Stomach (tissue), 8 donors: ENCODE measurements at regions not wholly inside any gene's neighbourhood (a gene's known extent, or its start where the extent isn't known, plus 50 kb on each side); places are given as distances from the start of the nearest gene placed in this dataset.
A peak's percentile ranks its signal among the peaks of the same experiment; 100 is the strongest.

Experiments
- DNase-seq, 2 donors: peaks; one replicate each; pipeline versions ENCODE4 v3.0.0 to v3.0.0-alpha.2; 2013 to 2019
- H3K27ac ChIP-seq, 5 donors: fragments of 200-600 bp in 4 of 5; sonication (generic) in 4 of 5; one replicate each; pipeline ENCODE4 v1.5.1; 2013 to 2019; ENCODE audit warnings: mild to moderate bottlenecking in 1 of 5, moderate library complexity in 1 of 5
- H3K27me3 ChIP-seq, 3 donors: fragments of 200-600 bp; sonication (generic); one replicate each; pipeline ENCODE4 v1.5.1; 2017 to 2019; ENCODE audit warnings: mixed run types in 1 of 3
- H3K36me3 ChIP-seq, 4 donors: fragments of 200-600 bp; sonication (generic); 1 replicate in 3 of 4; 2 replicates in 1 of 4; pipeline ENCODE4 v1.5.1; 2016 to 2019
- H3K4me1 ChIP-seq, 4 donors: fragments of 200-600 bp; sonication (generic); one replicate each; pipeline ENCODE4 v1.5.1; 2016 to 2019
- H3K4me3 ChIP-seq, 4 donors: fragments of 200-600 bp; sonication (generic) in 3 of 4; one replicate each; pipeline ENCODE4 v1.5.1; 2016 to 2019; ENCODE audit warnings: mild to moderate bottlenecking in 1 of 4
- H3K9me3 ChIP-seq, 4 donors: fragments of 200-600 bp; sonication (generic); one replicate each; pipeline ENCODE4 v1.5.1; 2016 to 2019
- CTCF ChIP-seq, 7 experiments: fragments of 450-650 bp in 4 of 7; fragments of 200-600 bp in 3 of 7; sonication (generic) in 3 of 7; IDR thresholded peaks; one replicate each; pipeline ENCODE4 v1.5.1; 2016 to 2019; ENCODE audit warnings: antibody characterized with exemption in 7 of 7, control low read depth in 2 of 7, mild to moderate bottlenecking in 1 of 7
- EP300 ChIP-seq: sonication (generic); formaldehyde crosslinking; IDR thresholded peaks from one replicate; pipeline ENCODE4 v1.6.1; 2017; ENCODE audit warnings: antibody characterized with exemption
- POLR2A ChIP-seq, 4 donors: fragments of 450-650 bp; IDR thresholded peaks; one replicate each; pipeline ENCODE4 v1.6.1; 2016; ENCODE audit warnings: antibody characterized with exemption in 4 of 4, control low read depth in 2 of 4, mild to moderate bottlenecking in 1 of 4, moderate library complexity in 1 of 4
- POLR2AphosphoS5 ChIP-seq, 3 donors: sonication (generic); formaldehyde crosslinking; IDR thresholded peaks; one replicate each; pipeline ENCODE4 v1.6.1; 2016; ENCODE audit warnings: antibody characterized with exemption in 3 of 3
- WGBS, 5 donors: extraction: QIAGEN DNeasy Blood & Tissue Kit in 3 of 5; methylation state at CpG; one replicate each; pipeline versions ENCODE4 v1.1.5 to v1.1.7; 2013 to 2018; 5-methylcytosine and 5-hydroxymethylcytosine counted together
- intact Hi-C: fragments of 100-400 bp; cut with DNase I; formaldehyde crosslinking; loops from one replicate; pipeline ENCODE4 v1.15.1; 2023; ENCODE audit warnings: low total_unique reads
- donor health status: healthy with polysubstance abuse.
- donor health status: Bipolar disorder and iron deficiency.
- donor health status: healthy.

GRCh38 chr2:129882476-129882875 lies 97.0 kb upstream of the RAB6C start:
- intact Hi-C loops, result no loop called here
- H3K27ac ChIP-seq, result no peak overlapping the region
- no peak overlapping the region for H3K4me3 ChIP-seq
- peaks cover 0 to 3% (median 0%) of the 10 kb centered on the region in 3 donors for H3K27me3 ChIP-seq
- no peak for DNase-seq
- peaks cover 0 to 9% (median 7%) of the 10 kb centered on the region in 4 donors for H3K4me1 ChIP-seq
- TF ChIP-seq CTCF (IDR thresholded peaks at IDR 0.05) (no peak), POLR2AphosphoS5 (IDR thresholded peaks at IDR 0.05) (no peak), POLR2A (IDR thresholded peaks at IDR 0.05) (no peak), EP300 (no peak)
- no peaks in the 10 kb centered on the region for H3K9me3 ChIP-seq
- no peaks in the 10 kb centered on the region for H3K36me3 ChIP-seq
- 79 to 92% (median 89%) methylated on average over 5 to 6 of the region's 6 CpGs for WGBS, 5 donors

GRCh38 chr2:129883121-129883520 lies 96.3 kb upstream of the RAB6C start:
- WGBS, 5 donors, result 73 to 80% (median 79%) methylated on average over 3 of the region's 3 CpGs; no CpG with 5 or more reads in 1 of the 5 donors
- peaks cover 0 to 5% (median 3%) of the 10 kb centered on the region in 4 donors for H3K4me1 ChIP-seq
- TF ChIP-seq POLR2AphosphoS5 (IDR thresholded peaks at IDR 0.05) (no peak), CTCF (IDR thresholded peaks at IDR 0.05) (no peak), POLR2A (IDR thresholded peaks at IDR 0.05) (no peak)
- H3K27me3 ChIP-seq, result peaks cover 0 to 7% (median 0%) of the 10 kb centered on the region in 3 donors
- intact Hi-C loops, result no loop called here
- H3K36me3 ChIP-seq, result no peaks in the 10 kb centered on the region
- peak in 1 of 2 donors; percentile 21 for DNase-seq
- no peak overlapping the region for H3K4me3 ChIP-seq
- no peaks in the 10 kb centered on the region for H3K9me3 ChIP-seq
- no peak overlapping the region for H3K27ac ChIP-seq

- 74 to 87% (median 80%) methylated on average over 4 of the region's 4 CpGs for WGBS, 5 donors
- peak in 1 of 2 donors; percentile 5 for DNase-seq
- intact Hi-C loops, result no loop called here
These were observed 95.2 kb upstream of the RAB6C start for GRCh38 chr2:129884221-129884786.

GRCh38 chr2:129885735-129886134 lies 93.7 kb upstream of the RAB6C start:
- WGBS, 5 donors, result 32 to 51% (median 35%) methylated on average over 5 of the region's 5 CpGs
- peaks cover 0 to 7% (median 0%) of the 10 kb centered on the region in 3 donors for H3K27me3 ChIP-seq
- H3K27ac ChIP-seq, result no peak overlapping the region
- no peak overlapping the region for H3K4me3 ChIP-seq
- no peaks in the 10 kb centered on the region for H3K9me3 ChIP-seq
- intact Hi-C loops, result no loop called here
- H3K36me3 ChIP-seq, result no peaks in the 10 kb centered on the region
- TF ChIP-seq CTCF (IDR thresholded peaks at IDR 0.05), result no peak
- no peak for TF ChIP-seq POLR2A (IDR thresholded peaks at IDR 0.05)
- TF ChIP-seq POLR2AphosphoS5 (IDR thresholded peaks at IDR 0.05), result no peak
- no peak for TF ChIP-seq EP300
- H3K4me1 ChIP-seq, result no peaks in the 10 kb centered on the region
- peak in 1 of 2 donors; percentile 8 for DNase-seq

More at GRCh38 chr2:129884221-129884786, 95.2 kb upstream of the RAB6C start:
- H3K4me1 ChIP-seq, result no peaks in the 10 kb centered on the region
- H3K27me3 ChIP-seq, result peaks cover 0 to 7% (median 0%) of the 10 kb centered on the region in 3 donors
- no peaks in the 10 kb centered on the region for H3K9me3 ChIP-seq
- no peak overlapping the region for H3K27ac ChIP-seq
- H3K4me3 ChIP-seq, result no peak overlapping the region
- no peaks in the 10 kb centered on the region for H3K36me3 ChIP-seq
- TF ChIP-seq EP300 (no peak), POLR2AphosphoS5 (IDR thresholded peaks at IDR 0.05) (no peak), POLR2A (IDR thresholded peaks at IDR 0.05) (no peak), CTCF (IDR thresholded peaks at IDR 0.05) (no peak)
